Posterior cingulate gyrus (tissue), 11 donors: ENCODE measurements at regions not wholly inside any gene's neighbourhood (a gene's known extent, or its start where the extent isn't known, plus 50 kb on each side); places are given as distances from the start of the nearest gene placed in this dataset.
A peak's percentile ranks its signal among the peaks of the same experiment; 100 is the strongest.
"Not testable (repeated sequence)": the region's sequence is repeated elsewhere in the genome, so short reads cannot be mapped to it uniquely, and the experiment has no call there.

Experiments
- DNase-seq, 10 donors: peaks; one replicate each; pipeline versions ENCODE4 v3.0.0 to v3.0.0-alpha.2; 2020 to 2021; ENCODE audit warnings: mixed read lengths in 3 of 10
- intact Hi-C: fragments of 100-400 bp; cut with DNase I; formaldehyde crosslinking; loops from one replicate; pipeline ENCODE4 v1.15.1; 2023

- intact Hi-C loops, DNase-seq: not testable (repeated sequence)
Observed at GRCh38 chr9:63912451-63912850, 1372.6 kb downstream of the FOXD4L5 start.

DNA sequence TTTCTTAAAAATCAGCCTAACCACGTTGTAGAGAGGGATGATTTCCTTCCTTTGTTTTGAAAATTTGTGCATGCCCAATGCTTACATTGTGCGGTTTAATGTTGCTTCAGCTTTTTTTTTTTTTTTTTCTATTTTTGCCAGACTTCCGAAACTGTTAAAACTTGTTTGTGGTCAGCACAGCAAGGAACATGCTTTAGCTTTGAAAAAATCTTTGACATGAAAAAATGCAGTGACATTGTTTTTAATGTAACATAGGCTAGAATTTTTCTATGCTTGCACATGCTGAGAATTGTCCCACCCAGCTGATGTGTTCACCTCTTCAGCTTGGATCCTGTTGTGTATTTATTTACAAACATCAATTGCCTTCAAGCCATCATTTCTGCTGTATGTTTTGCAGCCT, 1375.9 kb downstream of the FOXD4L5 start:
- intact Hi-C loops, DNase-seq: not testable (repeated sequence)

GRCh38 chr9:63899637-63900190, 1385.3 kb downstream of the FOXD4L5 start:
- peak in 2 of 10 donors; percentile 61 to 63 for DNase-seq
- intact Hi-C loops, result not testable (repeated sequence)

DNA sequence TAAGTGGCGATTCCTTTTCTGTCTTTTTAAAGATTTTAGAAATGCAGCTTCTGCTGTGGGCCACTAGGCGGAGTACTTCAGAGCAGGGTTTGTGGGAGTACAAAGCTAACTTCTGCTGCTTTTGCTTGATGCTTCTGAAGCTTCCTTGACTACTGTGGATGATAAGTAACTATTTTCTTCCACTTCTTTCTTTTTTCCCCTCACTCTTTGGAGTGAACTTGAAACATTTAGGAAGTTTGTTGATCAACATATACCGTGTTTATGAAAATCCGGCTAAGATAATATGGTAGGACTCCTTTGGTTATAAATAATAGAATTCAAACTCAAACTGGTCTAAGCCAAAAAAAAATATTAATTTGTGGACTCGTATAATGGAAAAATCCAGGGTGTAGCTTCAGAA, 1403.6 kb downstream of the FOXD4L5 start:
- DNase-seq, intact Hi-C loops: not testable (repeated sequence)

- DNase-seq, result peak in 3 of 10 donors; percentile 38 to 68 (median 43)
- intact Hi-C loops, result not testable (repeated sequence)
Observed at GRCh38 chr9:63876380-63876779, 1408.6 kb downstream of the FOXD4L5 start.

DNA sequence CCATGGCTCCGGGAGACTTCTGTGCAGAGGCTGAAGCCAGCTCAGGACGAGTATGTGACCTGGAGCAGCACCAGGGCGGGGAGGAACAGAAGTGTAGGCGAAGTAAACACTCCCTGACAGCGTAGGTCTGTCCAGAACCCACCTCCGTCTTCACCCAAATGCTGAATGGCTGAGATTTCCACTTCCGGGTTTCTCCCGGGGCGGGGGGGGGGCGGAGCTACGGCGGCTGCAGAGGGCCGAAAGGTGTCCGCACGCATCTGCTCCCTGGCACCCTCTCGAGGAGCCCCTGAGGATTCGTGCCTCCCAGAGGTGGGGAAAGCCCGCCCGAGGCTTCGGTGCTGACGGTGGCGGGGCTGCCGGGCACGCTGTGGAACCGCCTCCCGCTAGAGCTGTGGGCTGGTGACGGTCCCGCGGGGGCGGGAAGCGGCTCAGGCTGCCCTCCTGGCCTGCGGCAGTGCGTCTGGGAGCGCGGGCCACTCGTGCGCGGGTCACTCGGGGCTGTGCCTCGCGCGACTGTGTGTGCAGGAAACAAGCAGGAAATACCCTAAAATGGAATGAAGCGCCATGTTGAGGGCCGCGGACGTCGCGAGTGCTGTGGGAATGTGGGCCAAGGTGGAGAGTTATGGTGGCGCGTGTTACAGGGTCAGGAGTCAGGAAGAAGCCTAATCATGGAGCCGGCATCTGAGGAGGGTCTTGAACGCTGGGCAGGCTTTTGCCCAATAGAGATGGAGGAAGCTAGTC, 1425.4 kb downstream of the FOXD4L5 start:
- intact Hi-C loops, result no loop called here
- peak in 4 of 10 donors; percentile 37 to 78 (median 74) for DNase-seq

GRCh38 chr9:63859090-63859474, 1425.9 kb downstream of the FOXD4L5 start:
- intact Hi-C loops, result not testable (repeated sequence)
- DNase-seq, result peak in 3 of 10 donors; percentile 55

- DNase-seq, result peak in 3 of 10 donors; percentile 44 to 73 (median 60)
- intact Hi-C loops, result not testable (repeated sequence)
Observed at GRCh38 chr9:63853140-63853751, 1431.8 kb downstream of the FOXD4L5 start.

- intact Hi-C loops, DNase-seq: not testable (repeated sequence)
Observed at GRCh38 chr9:63824804-63825203, 1460.2 kb downstream of the FOXD4L5 start.

DNA sequence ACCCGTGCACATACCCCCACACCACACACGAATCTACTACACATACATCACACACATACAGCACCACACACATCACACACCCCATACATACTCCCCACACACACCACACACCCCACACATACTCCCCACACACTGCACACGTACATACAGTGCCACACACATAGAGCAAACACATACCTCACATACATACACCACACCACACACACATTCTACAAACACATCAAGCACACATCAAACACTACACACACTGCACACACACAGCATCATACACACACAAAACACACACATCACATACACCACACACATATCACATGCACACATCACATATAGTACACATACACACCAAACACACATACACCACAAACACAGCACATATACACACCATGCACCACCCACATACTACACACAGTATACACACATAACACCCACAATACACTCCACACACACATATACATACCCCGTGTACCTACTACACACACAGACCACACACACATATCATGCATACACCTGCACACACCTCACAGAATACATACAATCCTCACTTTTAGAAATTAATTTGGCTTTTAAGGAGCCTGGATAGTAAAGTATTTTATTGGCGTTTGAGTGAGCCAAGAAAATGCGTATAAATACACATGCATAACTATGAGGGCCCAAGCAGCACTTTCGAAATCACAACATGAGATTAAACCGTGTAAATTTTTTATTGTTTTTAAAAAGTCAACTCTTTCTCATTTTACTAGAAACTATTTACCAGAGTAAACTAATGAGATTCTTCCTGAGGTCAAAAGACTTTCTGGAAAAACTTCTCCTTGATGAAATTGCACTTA, 1461.4 kb downstream of the FOXD4L5 start:
- not testable (repeated sequence) for DNase-seq

GRCh38 chr9:63822615-63823374, 1462.2 kb downstream of the FOXD4L5 start:
- intact Hi-C loops, result not testable (repeated sequence)

More for the DNA sequence above, 1461.4 kb downstream of the FOXD4L5 start:
- intact Hi-C loops, result not testable (repeated sequence)

GRCh38 chr9:63821293-63821692, 1463.7 kb downstream of the FOXD4L5 start:
- DNase-seq, intact Hi-C loops: not testable (repeated sequence)

More at GRCh38 chr9:63822615-63823374, 1462.2 kb downstream of the FOXD4L5 start:
- peak in 2 of 10 donors; percentile 37 to 59 for DNase-seq

- intact Hi-C loops, result not testable (repeated sequence)
- DNase-seq, result peak in 3 of 10 donors; percentile 74 to 83 (median 83)
Observed at GRCh38 chr9:63820882-63821281, 1464.1 kb downstream of the FOXD4L5 start.

GRCh38 chr9:63820383-63820782, 1464.6 kb downstream of the FOXD4L5 start:
- DNase-seq, result peak in 2 of 10 donors; percentile 59 to 63
- intact Hi-C loops, result not testable (repeated sequence)

GRCh38 chr9:63817622-63818518, 1467.1 kb downstream of the FOXD4L5 start:
- intact Hi-C loops, result no loop called here

DNA sequence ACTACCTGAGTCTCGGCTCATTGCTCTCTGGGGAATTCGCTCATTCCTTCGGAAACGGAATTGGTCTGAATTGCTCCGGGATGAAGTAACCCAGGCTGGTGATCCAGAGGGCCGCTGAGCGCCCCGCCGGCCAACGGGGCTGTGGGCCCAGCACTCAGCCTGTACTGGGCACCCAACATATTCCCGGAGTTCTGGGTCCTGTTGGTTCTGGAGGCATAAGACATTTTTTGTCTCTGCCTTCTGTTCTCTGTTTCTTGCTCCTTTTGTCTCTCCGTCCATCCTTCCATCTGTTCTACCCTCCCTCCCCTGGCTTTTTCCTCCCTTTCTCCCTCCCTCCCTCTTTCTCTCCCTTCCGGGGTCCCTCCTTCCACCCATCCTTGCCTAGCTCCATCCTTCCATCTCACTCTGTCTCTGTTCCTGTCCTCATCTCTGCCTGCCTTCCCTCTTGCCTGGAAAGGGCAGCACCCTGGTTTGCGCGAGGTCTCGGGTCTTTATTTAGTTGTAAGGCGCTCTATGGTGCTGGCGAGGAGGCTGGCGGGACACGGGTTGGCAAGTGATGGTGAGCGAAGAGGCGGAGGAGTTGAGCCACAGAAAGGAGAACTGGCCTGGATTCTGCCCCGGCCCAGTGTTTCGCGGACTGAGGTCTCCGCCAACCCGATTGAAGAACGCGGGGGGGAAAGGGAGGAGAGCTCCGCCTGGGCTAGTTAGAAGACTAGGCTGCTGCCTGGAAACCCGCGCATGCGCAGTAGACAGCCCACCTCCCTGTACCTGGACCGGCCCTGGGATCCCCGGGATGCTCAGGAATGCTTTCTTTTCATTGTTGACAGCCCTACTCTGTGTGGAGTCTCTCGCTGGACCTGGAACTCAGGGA, 1468.0 kb downstream of the FOXD4L5 start:
- DNase-seq, result peak; percentile 80 to 99 (median 92)
- intact Hi-C loops, result no loop called here

More at GRCh38 chr9:63817622-63818518, 1467.1 kb downstream of the FOXD4L5 start:
- peak; percentile 52 to 96 (median 70) for DNase-seq

GRCh38 chr9:63814970-63815669, 1469.9 kb downstream of the FOXD4L5 start:
- DNase-seq, result peak in 3 of 10 donors; percentile 64 to 80 (median 78)
- intact Hi-C loops, result not testable (repeated sequence)
